SU-DHL-6 (cell line): ENCODE measurements at regions not wholly inside any gene's neighbourhood (a gene's known extent, or its start where the extent isn't known, plus 50 kb on each side); places are given as distances from the start of the nearest gene placed in this dataset.

Experiments used
- H2AFZ ChIP-seq: fragments of 200-600 bp; sonication (generic); 2 replicates; pipeline ENCODE4 v1.6.1; 2014; ENCODE audit warnings: low read depth, mild to moderate bottlenecking, moderate library complexity, mixed read lengths, antibody characterized with exemption, low read length; ENCODE audit not compliant: severe bottlenecking
- H3F3A ChIP-seq: fragments of 200-600 bp; shearing (Covaris generic); 2 replicates; pipeline ENCODE4 v1.6.0; 2016; ENCODE audit warnings: antibody characterized with exemption, mild to moderate bottlenecking; ENCODE audit not compliant: insufficient read depth
- H3K27ac ChIP-seq: fragments of 200-600 bp; sonication (generic); 2 replicates; pipeline ENCODE4 v1.5.1; 2016; ENCODE audit warnings: low read depth, mild to moderate bottlenecking, low read length, moderate library complexity, mixed read lengths
- H3K27me3 ChIP-seq: fragments of 200-600 bp; sonication (generic), shearing (Covaris generic); 2 replicates; pipeline ENCODE4 v1.6.0; 2014; ENCODE audit warnings: mild to moderate bottlenecking, low read length
- H3K36me3 ChIP-seq: fragments of 200-600 bp; sonication (generic); 2 replicates; pipeline ENCODE4 v1.6.1; 2014; ENCODE audit warnings: mild to moderate bottlenecking, low read length, mixed read lengths
- H3K4me2 ChIP-seq: fragments of 300-600, 200-600 bp; shearing (Covaris generic), sonication (generic); 2 replicates; pipeline ENCODE4 v1.6.0; 2014; ENCODE audit warnings: low read length, low read depth, mild to moderate bottlenecking; ENCODE audit not compliant: poor library complexity, severe bottlenecking
- H3K4me3 ChIP-seq: fragments of 200-600 bp; sonication (generic); 2 replicates; pipeline ENCODE4 v1.5.1; 2014; ENCODE audit warnings: antibody characterized with exemption, low read length, mild to moderate bottlenecking, mixed read lengths; ENCODE audit not compliant: insufficient read depth, poor library complexity, severe bottlenecking
- H3K79me2 ChIP-seq: fragments of 200-600 bp; sonication (generic); 2 replicates; pipeline ENCODE4 v1.6.1; 2014; ENCODE audit warnings: mild to moderate bottlenecking, low read length, moderate library complexity; ENCODE audit not compliant: insufficient read depth
- H3K9ac ChIP-seq: fragments of 200-600 bp; sonication (generic); 2 replicates; pipeline ENCODE4 v1.7.0; 2014; ENCODE audit warnings: mild to moderate bottlenecking, low read length
- H3K9me2 ChIP-seq: fragments of 200-600 bp; sonication (generic); replicated peaks from 2 replicates; pipeline ENCODE4 v1.6.1; 2014; ENCODE audit warnings: low read length; ENCODE audit not compliant: insufficient read depth
- H3K9me3 ChIP-seq: fragments of 200-600 bp; sonication (generic); 2 replicates; pipeline ENCODE4 v1.6.1; 2014; ENCODE audit warnings: low read length, mixed read lengths; ENCODE audit not compliant: insufficient read depth
- H4K20me1 ChIP-seq: fragments of 200-600 bp; sonication (generic); 2 replicates; pipeline ENCODE4 v1.6.1; 2014; ENCODE audit warnings: low read depth, mild to moderate bottlenecking, antibody characterized with exemption, low read length, moderate library complexity, mixed read lengths
- EZH2phosphoT487 ChIP-seq: fragments of 200-600 bp; sonication (generic), shearing (Covaris generic); conservative IDR thresholded peaks from 2 replicates; pipeline ENCODE4 v1.6.1; 2018; ENCODE audit warnings: mild to moderate bottlenecking, antibody characterized with exemption, low read length, moderate library complexity, mixed read lengths
- TF ChIP-seq, protein P1 (sequence below): fragments of 200-600 bp; sonication (generic); IDR thresholded peaks from one replicate; pipeline ENCODE4 v1.5.1; 2017; ENCODE audit warnings: antibody characterized with exemption, mild to moderate bottlenecking, low read length, moderate library complexity; ENCODE audit not compliant: insufficient read depth, poor library complexity, severe bottlenecking

DNA sequence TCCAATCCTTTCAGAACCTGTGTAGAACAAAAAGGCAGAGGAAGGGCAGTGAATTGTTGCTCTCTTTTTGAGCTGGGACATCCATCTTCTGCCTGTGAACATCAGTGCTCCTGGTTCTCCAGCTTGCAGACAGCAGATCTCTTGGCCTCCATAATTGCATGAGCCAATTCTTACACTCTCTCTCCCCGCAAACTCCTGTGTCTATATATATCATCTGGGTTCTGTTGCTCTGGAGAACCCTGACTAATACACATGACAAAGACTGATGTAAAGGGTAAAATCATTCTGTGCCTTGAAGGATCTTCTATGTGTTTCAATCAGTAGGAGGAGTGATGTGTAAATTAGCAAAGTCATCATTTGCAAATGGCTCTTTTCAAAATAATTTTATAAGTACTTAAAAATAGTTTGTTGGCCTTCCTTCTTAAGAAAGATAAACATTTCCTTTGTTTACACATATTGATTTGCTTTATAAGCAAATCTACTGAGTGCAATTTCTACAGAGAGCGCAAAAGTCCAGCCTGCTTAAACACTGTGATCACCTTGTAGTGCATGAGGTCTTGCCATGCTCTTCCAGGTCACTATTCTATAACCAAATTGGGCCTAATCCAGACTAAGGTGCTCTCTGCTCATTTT is 154.9 kb upstream of the ANKRD28 start:
- no peak overlapping the region for H3K4me2 ChIP-seq

DNA sequence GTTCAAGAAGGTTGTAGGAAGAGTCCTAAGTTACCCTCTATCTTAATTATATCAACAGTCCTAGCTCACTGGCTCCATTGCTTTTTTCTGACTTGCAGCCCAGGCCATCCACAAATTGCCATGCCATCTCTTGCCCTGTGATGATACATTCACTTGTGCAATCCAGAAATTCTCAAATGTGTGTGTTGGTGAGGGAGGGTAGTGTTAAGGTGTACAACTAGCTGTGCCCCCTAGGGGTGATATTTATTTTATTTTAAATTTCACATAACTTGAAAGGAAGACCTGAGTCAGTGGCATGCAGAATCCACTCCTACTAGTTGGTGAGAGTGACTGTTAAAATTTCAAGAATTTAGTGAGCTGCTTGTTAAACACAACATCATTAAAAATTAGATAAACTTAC is 156.1 kb upstream of the ANKRD28 start:
- Histone ChIP-seq H3K36me3 (no peaks in the 10 kb centered on the region), H3K27ac (no peak overlapping the region), H3K9ac (no peak overlapping the region), H3K79me2 (no peaks in the 10 kb centered on the region), H2AFZ (no peak overlapping the region), H4K20me1 (no peaks in the 10 kb centered on the region), H3F3A (no peaks in the 10 kb centered on the region), H3K4me2 (no peak overlapping the region), H3K4me3 (no peak overlapping the region), H3K27me3 (no peaks in the 10 kb centered on the region), H3K9me3 (no peaks in the 10 kb centered on the region), H3K9me2 (no peaks in the 10 kb centered on the region)
- TF ChIP-seq, protein P1, sequence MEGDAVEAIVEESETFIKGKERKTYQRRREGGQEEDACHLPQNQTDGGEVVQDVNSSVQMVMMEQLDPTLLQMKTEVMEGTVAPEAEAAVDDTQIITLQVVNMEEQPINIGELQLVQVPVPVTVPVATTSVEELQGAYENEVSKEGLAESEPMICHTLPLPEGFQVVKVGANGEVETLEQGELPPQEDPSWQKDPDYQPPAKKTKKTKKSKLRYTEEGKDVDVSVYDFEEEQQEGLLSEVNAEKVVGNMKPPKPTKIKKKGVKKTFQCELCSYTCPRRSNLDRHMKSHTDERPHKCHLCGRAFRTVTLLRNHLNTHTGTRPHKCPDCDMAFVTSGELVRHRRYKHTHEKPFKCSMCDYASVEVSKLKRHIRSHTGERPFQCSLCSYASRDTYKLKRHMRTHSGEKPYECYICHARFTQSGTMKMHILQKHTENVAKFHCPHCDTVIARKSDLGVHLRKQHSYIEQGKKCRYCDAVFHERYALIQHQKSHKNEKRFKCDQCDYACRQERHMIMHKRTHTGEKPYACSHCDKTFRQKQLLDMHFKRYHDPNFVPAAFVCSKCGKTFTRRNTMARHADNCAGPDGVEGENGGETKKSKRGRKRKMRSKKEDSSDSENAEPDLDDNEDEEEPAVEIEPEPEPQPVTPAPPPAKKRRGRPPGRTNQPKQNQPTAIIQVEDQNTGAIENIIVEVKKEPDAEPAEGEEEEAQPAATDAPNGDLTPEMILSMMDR, result peak; percentile 36
- no peak for TF ChIP-seq EZH2phosphoT487

More for the DNA sequence above, 154.9 kb upstream of the ANKRD28 start:
- TF ChIP-seq EZH2phosphoT487, result no peak
- TF ChIP-seq, protein P1, result no peak
- Histone ChIP-seq H3K27me3 (no peaks in the 10 kb centered on the region), H2AFZ (no peak overlapping the region), H3K4me3 (no peak overlapping the region), H3K9me2 (no peaks in the 10 kb centered on the region), H3K27ac (no peak overlapping the region), H4K20me1 (no peaks in the 10 kb centered on the region), H3K9me3 (no peaks in the 10 kb centered on the region), H3K79me2 (no peaks in the 10 kb centered on the region), H3F3A (no peaks in the 10 kb centered on the region), H3K36me3 (no peaks in the 10 kb centered on the region), H3K9ac (no peak overlapping the region)

DNA sequence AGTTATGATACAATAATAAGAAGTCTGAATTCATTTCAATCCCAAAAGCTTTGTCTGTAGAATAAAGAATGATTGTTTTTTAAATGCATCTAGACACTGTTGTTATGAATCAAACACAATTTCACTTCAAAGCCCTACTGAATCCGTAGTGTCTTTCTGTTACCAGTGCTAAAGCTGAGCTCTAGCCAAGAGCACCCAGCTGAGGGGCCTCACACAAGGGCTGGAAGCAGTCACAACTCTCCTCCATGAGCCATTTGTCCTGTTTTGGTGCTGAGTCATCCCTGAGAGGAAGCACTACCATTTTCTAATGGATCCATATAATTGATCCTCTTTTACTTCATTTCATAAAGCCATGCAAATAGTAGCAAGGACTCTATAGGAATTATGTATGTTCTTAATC is 158.2 kb upstream of the ANKRD28 start:
- TF ChIP-seq, protein P1, result no peak
- no peak for TF ChIP-seq EZH2phosphoT487
- Histone ChIP-seq H3K27me3 (no peaks in the 10 kb centered on the region), H3K9me2 (no peaks in the 10 kb centered on the region), H3K27ac (no peak overlapping the region), H3K4me2 (no peak overlapping the region), H2AFZ (no peak overlapping the region), H3K79me2 (no peaks in the 10 kb centered on the region), H3K36me3 (no peaks in the 10 kb centered on the region), H3K4me3 (no peak overlapping the region), H3K9ac (no peak overlapping the region), H3K9me3 (no peaks in the 10 kb centered on the region), H4K20me1 (no peaks in the 10 kb centered on the region), H3F3A (no peaks in the 10 kb centered on the region)
